Muscle layer of duodenum (tissue), 2 donors: ENCODE measurements at regions not wholly inside any gene's neighbourhood (a gene's known extent, or its start where the extent isn't known, plus 50 kb on each side); places are given as distances from the start of the nearest gene placed in this dataset.

Source experiments
- H3K27ac ChIP-seq: one replicate; pipeline ENCODE4 v1.7.0; 2013; ENCODE audit warnings: mild to moderate bottlenecking, low read length
- H3K27me3 ChIP-seq: one replicate; pipeline ENCODE4 v1.7.0; 2013; ENCODE audit warnings: low read depth, mild to moderate bottlenecking, control low read depth, low read length
- H3K36me3 ChIP-seq, 2 donors: one replicate each; pipeline ENCODE4 v1.7.0; 2013; ENCODE audit warnings: low read length in 2 of 2, control low read depth in 1 of 2, mild to moderate bottlenecking in 1 of 2; ENCODE audit not compliant: insufficient read depth in 2 of 2, control insufficient read depth in 1 of 2
- H3K4me1 ChIP-seq, 2 donors: one replicate each; pipeline ENCODE4 v1.7.0; 2013; ENCODE audit warnings: low read length in 2 of 2, mild to moderate bottlenecking in 2 of 2, control low read depth in 1 of 2, moderate library complexity in 1 of 2; ENCODE audit not compliant: insufficient read depth in 2 of 2, control insufficient read depth in 1 of 2
- H3K4me3 ChIP-seq, 2 donors: one replicate each; pipeline ENCODE4 v1.7.0; 2013; ENCODE audit warnings: low read length in 2 of 2, low read depth in 1 of 2, mild to moderate bottlenecking in 1 of 2
- H3K9me3 ChIP-seq, 2 donors: one replicate each; pipeline ENCODE4 v1.7.0; 2013; ENCODE audit warnings: low read length in 2 of 2, control low read depth in 1 of 2, mild to moderate bottlenecking in 1 of 2; ENCODE audit not compliant: control insufficient read depth in 1 of 2
- donor health status: healthy.

DNA sequence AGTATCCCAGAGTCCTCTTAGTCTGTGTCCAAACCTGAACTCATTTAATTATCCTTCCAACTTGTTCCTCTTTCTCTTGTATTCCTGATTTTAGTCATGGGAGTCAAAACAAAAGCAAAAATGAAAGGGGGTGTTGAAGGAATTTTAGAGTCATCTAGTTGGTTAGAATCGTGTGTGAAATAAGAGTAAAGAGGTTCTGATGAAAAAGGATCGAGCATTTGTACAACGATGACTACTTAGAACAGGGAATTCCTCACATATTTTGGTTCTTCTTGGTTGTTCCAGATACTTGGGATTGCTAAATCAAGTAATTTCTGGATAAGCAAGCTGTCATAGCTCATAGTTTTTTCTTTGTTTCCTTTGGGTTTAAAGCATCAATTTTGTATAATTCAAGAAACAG is 194.4 kb downstream of the BCOR start:
- no peaks in the 10 kb centered on the region for H3K27me3 ChIP-seq
- H3K4me3 ChIP-seq = no peak overlapping the region
- no peaks in the 10 kb centered on the region for H3K9me3 ChIP-seq
- H3K4me1 ChIP-seq = peaks cover 0 to 18% of the 10 kb centered on the region in 2 donors
- no peaks in the 10 kb centered on the region for H3K36me3 ChIP-seq
- no peak overlapping the region for H3K27ac ChIP-seq

DNA sequence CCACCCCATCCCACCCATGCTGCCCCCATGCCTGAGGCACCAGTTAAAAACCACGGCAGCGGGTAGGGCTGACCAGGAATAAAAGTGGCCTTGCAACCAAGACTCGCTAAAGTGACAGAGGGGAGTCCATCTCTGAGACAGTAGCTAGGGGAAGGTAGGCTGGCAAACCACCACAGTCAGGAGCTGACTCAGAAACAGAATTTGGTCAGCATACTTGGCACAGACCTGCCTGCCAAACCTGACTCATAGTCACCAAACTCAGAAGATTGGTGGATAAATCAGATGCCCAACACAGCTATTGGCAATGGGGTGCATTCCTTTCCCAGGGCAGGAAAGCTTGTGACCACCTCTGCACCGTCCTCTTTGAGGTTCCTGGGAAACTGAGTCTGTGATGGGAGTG is 193.8 kb downstream of the BCOR start:
- H3K9me3 ChIP-seq = no peaks in the 10 kb centered on the region
- H3K4me1 ChIP-seq = peaks cover 0 to 18% of the 10 kb centered on the region in 2 donors
- no peaks in the 10 kb centered on the region for H3K36me3 ChIP-seq
- H3K27ac ChIP-seq = no peak overlapping the region
- no peaks in the 10 kb centered on the region for H3K27me3 ChIP-seq
- H3K4me3 ChIP-seq = no peak overlapping the region

DNA sequence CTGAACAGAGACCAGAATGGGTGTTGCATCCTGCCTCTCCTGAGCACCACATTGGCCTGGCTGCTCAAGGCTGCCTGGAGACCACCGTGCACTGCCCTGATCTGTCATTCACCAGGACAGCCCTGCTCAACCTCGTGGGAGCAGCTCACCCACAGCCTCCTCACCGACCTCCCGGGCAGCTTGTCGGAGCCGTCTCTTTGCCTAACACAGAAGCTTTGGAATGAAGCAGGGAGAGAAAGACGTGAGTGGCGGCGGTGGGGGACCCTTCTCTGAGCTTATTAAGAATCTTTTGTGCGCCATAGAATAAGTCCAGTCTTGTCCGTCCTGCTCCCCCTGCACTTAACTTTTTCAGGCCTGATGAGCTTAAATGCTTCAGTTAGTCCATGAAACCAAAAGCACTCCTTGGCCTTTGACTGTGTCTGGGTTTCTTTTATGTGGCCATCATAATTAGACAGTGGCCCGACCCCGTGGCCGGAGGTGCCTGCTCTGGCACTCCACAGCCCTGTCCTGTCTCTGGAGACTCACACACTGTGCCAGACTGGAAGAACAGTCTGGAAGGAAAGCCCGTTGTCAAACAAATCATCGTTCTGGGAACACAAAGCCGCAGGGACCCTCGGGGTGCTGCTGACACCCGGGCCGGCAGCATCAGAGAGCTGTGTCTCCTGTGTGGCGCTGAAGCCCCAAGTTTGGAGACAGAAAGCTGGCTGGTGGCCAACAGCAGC is 192.8 kb downstream of the BCOR start:
- Histone ChIP-seq H3K9me3 (no peaks in the 10 kb centered on the region), H3K27ac (no peak overlapping the region), H3K36me3 (no peaks in the 10 kb centered on the region), H3K4me1 (peaks cover 0 to 18% of the 10 kb centered on the region in 2 donors), H3K4me3 (no peak overlapping the region), H3K27me3 (no peaks in the 10 kb centered on the region)

DNA sequence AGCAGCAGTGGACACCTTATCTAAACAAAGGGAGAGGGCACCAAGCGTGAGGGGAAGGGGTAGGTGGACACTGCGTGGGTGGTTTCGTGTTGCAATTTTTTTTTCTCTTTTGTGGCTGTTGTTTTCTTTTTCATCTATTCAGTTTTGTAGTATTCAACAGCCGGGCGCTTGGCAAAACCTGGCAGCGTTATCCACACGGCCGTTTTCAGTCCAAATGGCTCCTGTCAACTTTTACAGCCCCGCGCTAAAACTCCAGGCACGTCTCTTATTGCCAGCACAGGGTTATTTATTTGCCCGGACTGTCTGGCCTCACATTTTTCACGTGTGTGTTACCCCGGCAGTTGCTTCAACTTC is 192.2 kb downstream of the BCOR start:
- H3K4me3 ChIP-seq = no peak overlapping the region
- no peaks in the 10 kb centered on the region for H3K27me3 ChIP-seq
- no peaks in the 10 kb centered on the region for H3K9me3 ChIP-seq
- no peak overlapping the region for H3K27ac ChIP-seq
- H3K4me1 ChIP-seq = peaks cover 0 to 18% of the 10 kb centered on the region in 2 donors
- no peaks in the 10 kb centered on the region for H3K36me3 ChIP-seq

DNA sequence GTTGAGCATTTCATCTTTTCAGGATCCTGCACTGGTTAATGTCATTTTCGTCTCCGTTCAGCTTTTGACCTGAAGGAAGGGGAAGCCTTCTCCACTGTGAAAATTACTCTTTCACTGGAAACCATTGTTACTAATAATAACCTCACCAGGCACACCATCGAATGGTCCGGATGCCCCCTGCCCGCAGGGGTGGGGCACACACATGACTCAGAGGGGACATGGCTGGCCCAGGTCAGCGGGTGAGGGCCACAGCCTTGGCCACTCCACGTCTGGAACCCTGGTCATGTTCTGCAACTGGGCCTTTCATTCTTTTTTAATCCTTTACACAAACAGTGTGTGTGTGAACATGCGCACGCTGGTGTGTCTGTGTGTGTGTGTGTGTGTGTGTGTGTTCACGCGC is 191.8 kb downstream of the BCOR start:
- H3K9me3 ChIP-seq = no peaks in the 10 kb centered on the region
- H3K4me1 ChIP-seq = peaks cover 0 to 18% of the 10 kb centered on the region in 2 donors
- no peaks in the 10 kb centered on the region for H3K36me3 ChIP-seq
- H3K27ac ChIP-seq = no peak overlapping the region
- H3K4me3 ChIP-seq = no peak overlapping the region
- H3K27me3 ChIP-seq = no peaks in the 10 kb centered on the region

DNA sequence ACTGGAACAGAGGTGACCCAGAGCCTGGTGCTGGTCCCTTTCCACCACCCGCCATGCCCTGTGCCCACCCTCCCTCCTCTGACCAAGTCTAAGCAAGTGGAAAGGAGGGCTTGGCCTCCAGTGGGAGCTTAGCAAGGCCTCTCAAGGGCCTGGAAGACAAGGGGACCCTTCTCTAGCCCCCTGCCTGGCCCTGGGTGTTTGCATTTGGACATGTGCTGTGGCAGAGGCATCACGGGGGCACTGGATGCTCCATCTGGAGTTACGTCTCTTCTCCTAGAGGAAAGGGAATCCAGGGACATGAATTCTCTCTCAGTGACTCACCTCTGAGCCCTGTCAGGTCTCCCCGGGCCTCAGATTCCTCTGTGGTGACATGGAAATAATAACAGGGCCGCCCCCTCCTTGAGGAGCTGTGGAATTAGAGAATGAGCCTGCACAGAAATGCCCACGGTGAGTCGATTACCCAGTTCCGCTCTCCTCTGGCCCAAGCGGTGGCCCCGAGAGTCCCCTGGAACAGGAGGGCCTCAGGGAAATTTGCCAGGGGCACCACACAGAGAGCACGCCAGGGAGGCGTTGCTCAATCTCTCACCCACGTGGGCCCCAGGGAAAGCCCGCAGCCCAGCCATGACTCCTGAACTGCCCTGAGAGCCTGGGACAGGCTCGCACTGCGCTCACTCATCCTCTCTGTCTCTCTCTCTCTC is 189.6 kb downstream of the BCOR start:
- Histone ChIP-seq H3K36me3 (no peaks in the 10 kb centered on the region), H3K9me3 (no peaks in the 10 kb centered on the region), H3K4me1 (peaks cover 0 to 18% of the 10 kb centered on the region in 2 donors), H3K4me3 (no peak overlapping the region), H3K27ac (no peak overlapping the region), H3K27me3 (no peaks in the 10 kb centered on the region)

DNA sequence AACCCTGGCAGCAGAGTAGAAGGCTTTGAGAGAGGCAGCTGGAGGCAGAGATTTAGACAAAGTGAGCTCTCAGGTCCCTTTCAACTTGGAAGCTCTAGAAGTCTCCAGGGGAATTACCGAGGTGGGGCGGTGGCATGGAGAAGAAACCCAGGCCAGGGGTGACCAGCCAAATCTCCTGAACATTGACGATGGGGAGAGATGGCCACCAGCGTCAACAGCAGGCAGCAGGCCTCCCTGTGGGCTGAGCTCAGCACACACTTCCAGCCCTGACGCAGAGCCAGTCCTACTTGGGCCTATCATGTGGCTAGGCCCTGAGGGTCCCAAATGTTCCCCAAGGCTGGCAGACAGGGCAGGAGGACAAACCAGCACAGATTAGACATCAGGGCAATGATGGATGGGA is 187.8 kb downstream of the BCOR start:
- H3K4me3 ChIP-seq = no peak overlapping the region
- no peak overlapping the region for H3K27ac ChIP-seq
- H3K36me3 ChIP-seq = no peaks in the 10 kb centered on the region
- H3K9me3 ChIP-seq = no peaks in the 10 kb centered on the region
- no peaks in the 10 kb centered on the region for H3K27me3 ChIP-seq
- peaks cover 0 to 18% of the 10 kb centered on the region in 2 donors for H3K4me1 ChIP-seq

DNA sequence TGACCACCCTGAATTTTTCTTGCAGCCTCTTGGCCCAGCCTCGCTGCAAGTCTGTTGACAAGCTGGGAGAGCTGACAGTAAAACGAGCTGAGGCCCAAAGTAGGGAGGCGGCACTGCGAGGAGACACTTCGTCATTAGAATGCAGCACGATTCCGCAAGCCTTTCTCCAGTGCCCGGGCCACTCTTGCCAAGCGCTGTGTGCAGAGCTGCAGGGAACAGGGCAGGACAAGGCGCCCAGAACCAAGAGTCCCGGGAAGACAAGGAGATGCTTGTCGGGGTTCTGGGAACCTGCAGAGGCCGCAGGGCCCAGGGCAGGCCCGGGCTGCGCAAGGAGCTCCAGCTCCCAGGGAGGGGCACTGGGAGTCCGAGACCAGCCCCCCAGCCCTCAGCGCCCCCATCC is 187.1 kb downstream of the BCOR start:
- no peak overlapping the region for H3K27ac ChIP-seq
- H3K4me3 ChIP-seq = no peak overlapping the region
- H3K9me3 ChIP-seq = no peaks in the 10 kb centered on the region
- no peaks in the 10 kb centered on the region for H3K27me3 ChIP-seq
- no peaks in the 10 kb centered on the region for H3K36me3 ChIP-seq
- peaks cover 0 to 13% of the 10 kb centered on the region in 2 donors for H3K4me1 ChIP-seq

DNA sequence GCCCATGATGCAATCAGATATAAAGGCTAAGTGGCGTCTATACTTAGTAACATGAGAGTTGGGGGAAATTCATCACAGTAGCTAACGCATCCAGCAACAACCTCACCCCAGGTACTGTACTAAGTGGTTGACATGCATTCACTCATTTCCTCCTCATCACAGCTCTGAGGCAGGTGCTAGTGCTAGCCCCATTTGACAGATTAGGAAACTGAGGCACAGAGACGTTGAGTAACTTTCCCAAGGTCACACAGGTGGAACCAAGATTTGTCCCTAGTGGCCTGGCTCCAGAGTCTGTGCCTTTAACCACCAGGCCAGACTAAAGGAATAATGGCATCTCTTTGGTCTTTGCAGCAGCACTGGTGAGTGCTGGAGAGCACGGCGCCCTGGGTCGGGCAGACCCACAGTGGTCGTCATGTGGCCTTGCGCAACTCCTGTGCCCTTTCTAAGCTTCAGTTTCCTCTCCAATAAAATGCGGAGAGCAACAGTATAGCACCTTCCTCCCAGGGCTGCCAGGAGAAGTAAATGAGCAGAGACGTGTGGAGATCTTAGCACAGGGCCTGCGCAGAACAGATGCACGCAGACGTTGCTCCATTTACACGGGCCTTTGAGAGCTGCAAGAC is 186.4 kb downstream of the BCOR start:
- Histone ChIP-seq H3K9me3 (no peaks in the 10 kb centered on the region), H3K27me3 (no peaks in the 10 kb centered on the region), H3K27ac (no peak overlapping the region), H3K36me3 (no peaks in the 10 kb centered on the region), H3K4me1 (peaks cover 0 to 6% of the 10 kb centered on the region in 2 donors), H3K4me3 (no peak overlapping the region)

DNA sequence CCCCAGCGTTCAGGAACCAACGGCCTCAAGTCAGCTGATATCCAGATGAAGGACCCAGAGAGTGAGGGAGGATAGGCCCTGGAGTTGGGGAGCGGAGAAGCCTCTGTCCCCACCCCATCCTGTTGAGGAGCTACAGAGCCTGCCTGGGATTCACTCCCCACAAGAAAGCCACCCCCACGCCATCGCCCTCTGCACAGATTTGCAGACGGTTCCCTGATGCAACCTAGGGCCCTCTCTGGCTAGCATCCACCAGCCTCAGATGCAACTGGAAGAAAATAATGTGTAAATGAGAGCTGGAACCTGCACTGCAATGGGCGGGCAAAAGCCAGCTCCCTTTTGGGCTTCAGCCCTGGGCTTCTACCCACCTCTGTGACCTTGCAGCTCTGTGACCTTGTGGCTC is 185.6 kb downstream of the BCOR start:
- no peaks in the 10 kb centered on the region for H3K9me3 ChIP-seq
- H3K4me3 ChIP-seq = no peak overlapping the region
- H3K27me3 ChIP-seq = no peaks in the 10 kb centered on the region
- no peak overlapping the region for H3K27ac ChIP-seq
- H3K36me3 ChIP-seq = no peaks in the 10 kb centered on the region
- H3K4me1 ChIP-seq = peaks cover 0 to 6% of the 10 kb centered on the region in 2 donors

DNA sequence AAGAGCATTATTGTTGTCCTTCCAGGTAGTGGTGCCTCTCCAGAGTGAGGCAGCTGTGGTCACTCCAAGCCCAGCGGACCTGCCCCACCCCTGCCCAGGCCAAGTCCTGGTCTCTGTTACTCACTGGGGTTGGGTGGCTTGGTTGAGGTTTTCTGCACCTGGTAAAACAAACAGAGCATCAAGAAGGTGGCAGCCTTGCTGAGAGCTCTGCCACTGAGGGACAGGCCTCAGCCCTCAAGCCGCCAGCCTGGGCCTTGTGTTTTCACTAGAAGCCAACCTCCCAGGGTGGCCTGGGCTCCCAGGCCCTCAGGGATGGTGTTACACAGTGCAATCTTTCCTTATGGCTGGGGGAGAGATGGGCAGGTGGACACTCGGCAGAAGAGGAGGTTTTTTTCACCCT is 182.7 kb downstream of the BCOR start:
- Histone ChIP-seq H3K36me3 (no peaks in the 10 kb centered on the region), H3K4me1 (no peaks in the 10 kb centered on the region), H3K4me3 (no peak overlapping the region)

More for the DNA sequence above, 182.7 kb downstream of the BCOR start:
- Histone ChIP-seq H3K27me3 (no peaks in the 10 kb centered on the region), H3K9me3 (no peaks in the 10 kb centered on the region), H3K27ac (no peak overlapping the region)
